ENCODE measurements at regions not wholly inside any gene's neighbourhood (a gene's known extent, or its start where the extent isn't known, plus 50 kb on each side); places are given as distances from the start of the nearest gene placed in this dataset.

- no peak overlapping the region for H3K4me3 Mint-ChIP-seq
- DNase-seq = no peak
- intact Hi-C loops (cut with micrococcal nuclease) = no loop called here
- WGBS (ENCODE audit: insufficient coverage) = 88% methylated on average over 20 of the region's 20 CpGs
- H3K9me3 Mint-ChIP-seq = no peaks in the 10 kb centered on the region
- TF ChIP-seq CTCF (IDR thresholded peaks at IDR 0.05) = no peak
- H3K27ac ChIP-seq (ENCODE audit: low read length) = no peak overlapping the region
- peaks cover 4 to 8% of the 10 kb centered on the region in 2 donors for H3K27me3 Mint-ChIP-seq (ENCODE audit: low read depth in 2 of 2)
- H3K36me3 Mint-ChIP-seq = no peaks in the 10 kb centered on the region
- no peaks in the 10 kb centered on the region for H3K27me3 ChIP-seq (ENCODE audit: control insufficient read depth, insufficient read depth, low read length)
- no peak for ATAC-seq
- no peak overlapping the region for H3K4me3 ChIP-seq (ENCODE audit: low read length)
- peaks cover 0 to 9% of the 10 kb centered on the region in 2 donors for H3K4me1 Mint-ChIP-seq
- no peaks in the 10 kb centered on the region for H3K9me3 ChIP-seq (ENCODE audit: control insufficient read depth, insufficient read depth, low read length)
- H3K36me3 ChIP-seq (ENCODE audit: control insufficient read depth, insufficient read depth, low read length) = no peaks in the 10 kb centered on the region
- no peaks in the 10 kb centered on the region for H3K4me1 ChIP-seq (ENCODE audit: control insufficient read depth, insufficient read depth, low read length)
- H3K27ac Mint-ChIP-seq = no peak overlapping the region
Observed at GRCh38 chr16:86707581-86707980, 129.2 kb downstream of the FOXL1 start.

GRCh38 chr16:86708431-86708830 is 130.1 kb downstream of the FOXL1 start:
- Histone ChIP-seq H3K27me3 (ENCODE audit: control insufficient read depth, insufficient read depth, low read length) (no peaks in the 10 kb centered on the region), H3K9me3 (ENCODE audit: control insufficient read depth, insufficient read depth, low read length) (no peaks in the 10 kb centered on the region), H3K4me1 (ENCODE audit: control insufficient read depth, insufficient read depth, low read length) (no peaks in the 10 kb centered on the region), H3K4me3 (ENCODE audit: low read length) (no peak overlapping the region), H3K36me3 (ENCODE audit: control insufficient read depth, insufficient read depth, low read length) (no peaks in the 10 kb centered on the region), H3K27ac (ENCODE audit: low read length) (no peak overlapping the region)
- ATAC-seq (no peak), DNase-seq (no peak)
- Mint-ChIP-seq H3K27ac (no peak overlapping the region), H3K27me3 (ENCODE audit: low read depth in 2 of 2) (peaks cover 4 to 8% of the 10 kb centered on the region in 2 donors), H3K9me3 (no peaks in the 10 kb centered on the region), H3K4me1 (peaks cover 0 to 5% of the 10 kb centered on the region in 2 donors), H3K36me3 (no peaks in the 10 kb centered on the region), H3K4me3 (no peak overlapping the region)
- intact Hi-C loops (cut with micrococcal nuclease) = no loop called here
- no peak for TF ChIP-seq CTCF (IDR thresholded peaks at IDR 0.05)
- 84% methylated on average over 11 of the region's 11 CpGs for WGBS (ENCODE audit: insufficient coverage)

- no peak overlapping the region for H3K4me3 ChIP-seq (ENCODE audit: low read length)
- H3K36me3 ChIP-seq (ENCODE audit: control insufficient read depth, insufficient read depth, low read length) = no peaks in the 10 kb centered on the region
- Mint-ChIP-seq H3K4me1 (no peaks in the 10 kb centered on the region), H3K4me3 (no peak overlapping the region), H3K27me3 (ENCODE audit: low read depth in 2 of 2) (peaks cover 7 to 8% of the 10 kb centered on the region in 2 donors), H3K9me3 (no peaks in the 10 kb centered on the region), H3K27ac (no peak overlapping the region), H3K36me3 (no peaks in the 10 kb centered on the region)
- H3K9me3 ChIP-seq (ENCODE audit: control insufficient read depth, insufficient read depth, low read length) = no peaks in the 10 kb centered on the region
- H3K4me1 ChIP-seq (ENCODE audit: control insufficient read depth, insufficient read depth, low read length) = no peaks in the 10 kb centered on the region
- no peaks in the 10 kb centered on the region for H3K27me3 ChIP-seq (ENCODE audit: control insufficient read depth, insufficient read depth, low read length)
- intact Hi-C loops (cut with micrococcal nuclease) = no loop called here
- H3K27ac ChIP-seq (ENCODE audit: low read length) = no peak overlapping the region
- no peak for DNase-seq
- no peak for TF ChIP-seq CTCF (IDR thresholded peaks at IDR 0.05)
- no peak for ATAC-seq
- 72% methylated on average over 3 of the region's 3 CpGs for WGBS (ENCODE audit: insufficient coverage)
Observed at GRCh38 chr16:86709103-86709502, 130.8 kb downstream of the FOXL1 start.

GRCh38 chr16:86709902-86710601 is 131.7 kb downstream of the FOXL1 start:
- H3K4me1 Mint-ChIP-seq = no peaks in the 10 kb centered on the region
- H3K9me3 ChIP-seq (ENCODE audit: control insufficient read depth, insufficient read depth, low read length) = no peaks in the 10 kb centered on the region
- no peaks in the 10 kb centered on the region for H3K27me3 ChIP-seq (ENCODE audit: control insufficient read depth, insufficient read depth, low read length)
- H3K27me3 Mint-ChIP-seq (ENCODE audit: low read depth in 2 of 2) = peaks cover 7 to 8% of the 10 kb centered on the region in 2 donors
- H3K4me3 Mint-ChIP-seq = no peak overlapping the region
- DNase-seq (no peak), ATAC-seq (no peak)
- 87% methylated on average over 31 of the region's 31 CpGs for WGBS (ENCODE audit: insufficient coverage)
- TF ChIP-seq CTCF (IDR thresholded peaks at IDR 0.05) = no peak
- H3K36me3 ChIP-seq (ENCODE audit: control insufficient read depth, insufficient read depth, low read length) = no peaks in the 10 kb centered on the region
- H3K9me3 Mint-ChIP-seq = no peaks in the 10 kb centered on the region
- no peak overlapping the region for H3K27ac ChIP-seq (ENCODE audit: low read length)
- H3K4me3 ChIP-seq (ENCODE audit: low read length) = no peak overlapping the region
- H3K36me3 Mint-ChIP-seq = no peaks in the 10 kb centered on the region
- H3K27ac Mint-ChIP-seq = no peak overlapping the region
- H3K4me1 ChIP-seq (ENCODE audit: control insufficient read depth, insufficient read depth, low read length) = no peaks in the 10 kb centered on the region
- intact Hi-C loops (cut with micrococcal nuclease) = no loop called here

Data from natural killer cell (primary cell).